Thyroid gland (tissue), 4 donors: ENCODE measurements at regions not wholly inside any gene's neighbourhood (a gene's known extent, or its start where the extent isn't known, plus 50 kb on each side); places are given as distances from the start of the nearest gene placed in this dataset.

Experiments used
- DNase-seq, 2 donors: peaks; one replicate each; pipeline ENCODE4 v3.0.0-alpha.2; 2019
- H3K27ac ChIP-seq, 3 donors: fragments of 200-600 bp; sonication (generic); 1 replicate in 2 of 3; 2 replicates in 1 of 3; pipeline ENCODE4 v1.5.1; 2016 to 2019; ENCODE audit warnings: mild to moderate bottlenecking in 1 of 3, moderate library complexity in 1 of 3
- H3K27me3 ChIP-seq: fragments of 200-600 bp; sonication (generic); one replicate; pipeline ENCODE4 v1.5.1; 2019
- H3K36me3 ChIP-seq, 2 donors: fragments of 200-600 bp; sonication (generic); one replicate each; pipeline ENCODE4 v1.5.1; 2016 to 2019
- H3K4me1 ChIP-seq, 2 donors: fragments of 200-600 bp; sonication (generic); one replicate each; pipeline ENCODE4 v1.5.1; 2017 to 2019
- H3K4me3 ChIP-seq, 3 donors: fragments of 200-600 bp; sonication (generic); replicated peaks in 1 of 3; 1 replicate in 2 of 3; 2 replicates in 1 of 3; pipeline ENCODE4 v1.5.1; 2016; ENCODE audit warnings: mild to moderate bottlenecking in 1 of 3
- H3K9me3 ChIP-seq: fragments of 200-600 bp; sonication (generic); one replicate; pipeline ENCODE4 v1.5.1; 2017
- POLR2A ChIP-seq, 2 donors: fragments of 450-650 bp; IDR thresholded peaks; one replicate each; pipeline ENCODE4 v1.6.1; 2017; ENCODE audit warnings: antibody characterized with exemption in 2 of 2, mild to moderate bottlenecking in 2 of 2, moderate library complexity in 1 of 2
- WGBS, 2 donors: methylation state at CpG; one replicate each; pipeline ENCODE4 v1.1.5; 2017; 5-methylcytosine and 5-hydroxymethylcytosine counted together
- intact Hi-C: fragments of 100-400 bp; cut with DNase I; formaldehyde crosslinking; loops from one replicate; pipeline ENCODE4 v1.15.1; 2023
- TF ChIP-seq, protein P1 (sequence below), 6 experiments: fragments of 200-600 bp in 3 of 6; fragments of 450-650 bp in 3 of 6; sonication (generic) in 3 of 6; IDR thresholded peaks; one replicate each; pipeline ENCODE4 v1.5.1; 2016 to 2019; ENCODE audit warnings: antibody characterized with exemption in 6 of 6, mild to moderate bottlenecking in 2 of 6, inconsistent platforms in 1 of 6, moderate library complexity in 1 of 6

DNA sequence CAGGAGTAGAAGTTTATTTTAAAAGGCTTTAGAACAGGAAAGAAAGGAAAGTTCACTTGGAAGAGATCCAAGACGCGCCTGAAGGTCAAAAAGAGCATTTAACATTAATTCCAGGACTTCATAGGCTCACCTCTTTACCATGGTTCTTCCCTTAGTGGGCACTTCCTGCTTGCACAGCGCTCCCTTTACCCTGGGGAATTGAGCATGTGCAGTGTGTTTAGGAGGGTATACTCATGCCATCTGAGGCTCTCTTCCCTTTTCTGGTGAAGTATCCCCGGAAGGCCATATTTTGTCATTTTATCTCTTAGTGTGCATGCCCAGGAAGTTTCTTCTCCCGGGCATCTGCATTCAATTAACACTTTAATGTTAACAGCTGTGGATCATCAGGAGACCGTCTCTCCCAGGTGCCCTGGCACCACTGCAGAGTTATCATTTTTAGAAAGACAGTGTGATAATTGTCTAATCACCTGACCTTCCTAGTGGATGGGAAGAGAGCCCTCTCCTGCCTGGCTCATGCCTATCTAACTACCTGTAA, 66.1 kb upstream of the ABCC4 start:
- 66 to 68% methylated on average over 6 of the region's 6 CpGs for WGBS, 2 donors

DNA sequence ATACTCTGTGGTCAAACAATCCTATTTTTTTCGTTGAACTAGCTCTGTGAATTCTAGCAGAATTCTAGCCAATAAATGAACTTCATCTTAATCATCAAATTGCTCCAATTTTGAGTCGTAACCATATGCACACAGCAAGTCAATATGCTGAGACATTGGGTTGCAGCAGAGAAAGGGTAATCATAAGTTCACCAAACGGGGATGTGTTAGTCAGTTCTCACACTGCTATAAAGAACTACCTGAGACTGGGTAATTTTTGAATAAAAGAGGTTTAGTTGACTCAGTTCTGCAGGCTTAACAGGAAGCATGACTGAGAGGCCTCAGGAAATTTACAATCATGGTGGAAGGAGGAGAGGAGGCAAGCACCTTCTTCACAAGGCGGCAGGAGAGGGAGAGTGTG, 67.7 kb upstream of the ABCC4 start:
- TF ChIP-seq, protein P1, sequence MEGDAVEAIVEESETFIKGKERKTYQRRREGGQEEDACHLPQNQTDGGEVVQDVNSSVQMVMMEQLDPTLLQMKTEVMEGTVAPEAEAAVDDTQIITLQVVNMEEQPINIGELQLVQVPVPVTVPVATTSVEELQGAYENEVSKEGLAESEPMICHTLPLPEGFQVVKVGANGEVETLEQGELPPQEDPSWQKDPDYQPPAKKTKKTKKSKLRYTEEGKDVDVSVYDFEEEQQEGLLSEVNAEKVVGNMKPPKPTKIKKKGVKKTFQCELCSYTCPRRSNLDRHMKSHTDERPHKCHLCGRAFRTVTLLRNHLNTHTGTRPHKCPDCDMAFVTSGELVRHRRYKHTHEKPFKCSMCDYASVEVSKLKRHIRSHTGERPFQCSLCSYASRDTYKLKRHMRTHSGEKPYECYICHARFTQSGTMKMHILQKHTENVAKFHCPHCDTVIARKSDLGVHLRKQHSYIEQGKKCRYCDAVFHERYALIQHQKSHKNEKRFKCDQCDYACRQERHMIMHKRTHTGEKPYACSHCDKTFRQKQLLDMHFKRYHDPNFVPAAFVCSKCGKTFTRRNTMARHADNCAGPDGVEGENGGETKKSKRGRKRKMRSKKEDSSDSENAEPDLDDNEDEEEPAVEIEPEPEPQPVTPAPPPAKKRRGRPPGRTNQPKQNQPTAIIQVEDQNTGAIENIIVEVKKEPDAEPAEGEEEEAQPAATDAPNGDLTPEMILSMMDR (IDR thresholded peaks at IDR 0.05), result no peak
- TF ChIP-seq POLR2A (IDR thresholded peaks at IDR 0.05), result no peak
- WGBS, 2 donors, result 83 to 87% methylated on average over 4 of the region's 4 CpGs
- no peak for DNase-seq
- Histone ChIP-seq H3K9me3 (no peaks in the 10 kb centered on the region), H3K36me3 (no peaks in the 10 kb centered on the region), H3K27ac (no peak overlapping the region), H3K27me3 (no peaks in the 10 kb centered on the region), H3K4me3 (no peak overlapping the region), H3K4me1 (no peaks in the 10 kb centered on the region)
- intact Hi-C loops, result no loop called here

More for the DNA sequence above, 66.1 kb upstream of the ABCC4 start:
- Histone ChIP-seq H3K4me1 (no peaks in the 10 kb centered on the region), H3K27ac (no peak overlapping the region), H3K9me3 (no peaks in the 10 kb centered on the region), H3K27me3 (no peaks in the 10 kb centered on the region), H3K4me3 (no peak overlapping the region), H3K36me3 (no peaks in the 10 kb centered on the region)
- intact Hi-C loops, result no loop called here
- TF ChIP-seq, protein P1 (IDR thresholded peaks at IDR 0.05), result no peak
- no peak for TF ChIP-seq POLR2A (IDR thresholded peaks at IDR 0.05)
- DNase-seq, result no peak

DNA sequence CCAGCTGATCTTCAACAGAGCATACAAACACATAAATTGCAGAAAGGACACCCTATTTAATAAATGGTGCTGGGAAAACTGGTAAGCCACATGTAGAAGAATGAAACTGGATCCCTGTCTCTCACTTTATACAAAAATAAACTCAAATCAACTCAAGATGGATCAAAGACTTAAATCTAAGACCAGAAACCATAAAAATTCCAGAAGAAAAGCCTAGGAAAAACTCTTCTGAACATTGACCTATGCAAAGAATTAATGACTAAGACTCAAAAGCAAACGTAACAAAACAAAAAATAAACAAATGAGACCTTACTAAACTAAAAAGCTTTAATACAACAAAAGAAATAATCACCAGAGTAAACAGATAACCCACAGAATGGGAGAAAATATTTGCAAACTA, 74.5 kb upstream of the ABCC4 start:
- intact Hi-C loops, result no loop called here
- Histone ChIP-seq H3K9me3 (no peaks in the 10 kb centered on the region), H3K27me3 (no peaks in the 10 kb centered on the region), H3K4me1 (peaks cover 0 to 5% of the 10 kb centered on the region in 2 donors), H3K36me3 (no peaks in the 10 kb centered on the region), H3K27ac (no peak overlapping the region), H3K4me3 (no peak overlapping the region)
- 0 to 1% methylated on average over 1 of the region's 1 CpG for WGBS, 2 donors
- TF ChIP-seq, protein P1 (IDR thresholded peaks at IDR 0.05), result no peak
- TF ChIP-seq POLR2A (IDR thresholded peaks at IDR 0.05), result no peak
- no peak for DNase-seq

DNA sequence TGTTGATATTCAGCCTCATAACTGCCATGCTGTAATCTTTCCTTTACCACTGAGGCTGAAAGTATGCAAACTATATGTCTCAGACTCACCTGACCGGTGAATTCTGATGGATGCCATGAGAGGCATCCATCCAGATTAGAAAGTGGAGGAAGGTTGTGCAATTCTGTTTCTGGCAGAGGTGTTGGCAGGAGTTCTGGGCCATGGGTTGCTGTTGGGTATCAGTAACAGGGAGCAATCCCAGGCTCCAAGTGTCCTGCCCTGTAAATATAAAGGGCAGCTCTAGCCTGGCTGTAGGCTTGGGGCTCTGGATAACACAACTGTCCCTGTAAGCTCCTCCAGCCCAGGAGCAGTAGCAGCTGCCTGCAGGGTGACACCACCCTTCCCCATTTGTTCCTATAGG, 77.4 kb upstream of the ABCC4 start:
- WGBS, 2 donors, result 74 to 93% methylated on average over 1 of the region's 1 CpG
- no peak for DNase-seq

More for the DNA sequence above, 77.4 kb upstream of the ABCC4 start:
- intact Hi-C loops, result loop anchor here (2.0 kb wide), 1 partner anchor 188 kb away; no protein-coding TSS in a partner anchor
- Histone ChIP-seq H3K4me3 (no peak overlapping the region), H3K27me3 (no peaks in the 10 kb centered on the region), H3K27ac (no peak overlapping the region), H3K9me3 (no peaks in the 10 kb centered on the region), H3K4me1 (peaks cover 0 to 8% of the 10 kb centered on the region in 2 donors), H3K36me3 (no peaks in the 10 kb centered on the region)
- TF ChIP-seq POLR2A (IDR thresholded peaks at IDR 0.05), result no peak
- TF ChIP-seq, protein P1 (IDR thresholded peaks at IDR 0.05), result no peak
